HEK293T (cell line): ENCODE measurements at regions not wholly inside any gene's neighbourhood (a gene's known extent, or its start where the extent isn't known, plus 50 kb on each side); places are given as distances from the start of the nearest gene placed in this dataset.

Experiments
- BHLHE40 ChIP-seq: fragments of 450-650 bp; IDR thresholded peaks from 2 replicates; pipeline ENCODE4 v1.6.1; 2016; ENCODE audit warnings: mild to moderate bottlenecking, moderate library complexity, borderline replicate concordance
- FOXA1 ChIP-seq: fragments of 450-650 bp; IDR thresholded peaks from 2 replicates; pipeline ENCODE4 v1.6.1; 2016; ENCODE audit warnings: mild to moderate bottlenecking
- FOXK2 ChIP-seq: fragments of 450-650 bp; IDR thresholded peaks from 2 replicates; pipeline ENCODE4 v1.6.1; 2016; ENCODE audit warnings: mild to moderate bottlenecking
- FOXM1 ChIP-seq: fragments of 450-650 bp; IDR thresholded peaks from 2 replicates; pipeline ENCODE4 v1.6.1; 2017; ENCODE audit warnings: mild to moderate bottlenecking, borderline replicate concordance
- HDGF ChIP-seq: fragments of 450-650 bp; IDR thresholded peaks from 2 replicates; pipeline ENCODE4 v1.6.1; 2017; ENCODE audit warnings: antibody characterized with exemption, borderline replicate concordance
- LEF1 ChIP-seq: fragments of 450-650 bp; IDR thresholded peaks from 2 replicates; pipeline ENCODE4 v1.6.1; 2017; ENCODE audit warnings: mild to moderate bottlenecking, borderline replicate concordance
- NFRKB ChIP-seq: fragments of 450-650 bp; IDR thresholded peaks from 2 replicates; pipeline ENCODE4 v1.6.1; 2016; ENCODE audit warnings: mild to moderate bottlenecking, moderate library complexity
- SP1 ChIP-seq: fragments of 450-650 bp; IDR thresholded peaks from 2 replicates; pipeline ENCODE4 v1.6.1; 2017
- SUZ12 ChIP-seq: fragments of 450-650 bp; IDR thresholded peaks from 2 replicates; pipeline ENCODE4 v1.6.1; 2016; ENCODE audit warnings: mild to moderate bottlenecking
- TARDBP ChIP-seq: fragments of 450-650 bp; IDR thresholded peaks from 2 replicates; pipeline ENCODE4 v1.6.1; 2016
- TF ChIP-seq, protein P1 (sequence below): fragments of 450-650 bp; IDR thresholded peaks from 2 replicates; pipeline ENCODE4 v1.6.1; 2016

DNA sequence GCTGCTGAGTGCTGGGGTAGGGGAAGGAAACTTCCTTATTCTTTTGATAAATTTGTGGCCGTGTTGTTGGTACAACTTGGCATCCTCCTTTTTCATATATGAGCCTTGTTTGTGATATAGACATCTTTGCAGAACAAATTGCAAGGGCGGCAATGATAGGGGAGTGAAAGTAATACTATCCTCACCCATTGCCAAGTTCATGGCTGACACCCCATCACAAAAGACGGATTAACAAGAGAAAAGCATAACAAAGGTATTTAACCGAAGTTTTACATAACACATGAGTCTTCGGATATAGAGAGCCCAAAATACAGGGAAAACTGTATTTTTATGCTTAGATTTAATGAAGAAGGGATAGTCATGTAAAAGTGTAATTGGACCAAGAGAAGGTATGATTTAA, 86.3 kb upstream of the TMPRSS2 start:
- TF ChIP-seq, protein P1, sequence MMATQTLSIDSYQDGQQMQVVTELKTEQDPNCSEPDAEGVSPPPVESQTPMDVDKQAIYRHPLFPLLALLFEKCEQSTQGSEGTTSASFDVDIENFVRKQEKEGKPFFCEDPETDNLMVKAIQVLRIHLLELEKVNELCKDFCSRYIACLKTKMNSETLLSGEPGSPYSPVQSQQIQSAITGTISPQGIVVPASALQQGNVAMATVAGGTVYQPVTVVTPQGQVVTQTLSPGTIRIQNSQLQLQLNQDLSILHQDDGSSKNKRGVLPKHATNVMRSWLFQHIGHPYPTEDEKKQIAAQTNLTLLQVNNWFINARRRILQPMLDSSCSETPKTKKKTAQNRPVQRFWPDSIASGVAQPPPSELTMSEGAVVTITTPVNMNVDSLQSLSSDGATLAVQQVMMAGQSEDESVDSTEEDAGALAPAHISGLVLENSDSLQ = no peak
- TF ChIP-seq TARDBP (no peak), HDGF (no peak), FOXK2 (no peak), FOXA1 (no peak), NFRKB (no peak), SP1 (no peak), FOXM1 (no peak), BHLHE40 (no peak), LEF1 (no peak), SUZ12 (no peak)
